HK-2 (cell line): ENCODE measurements at regions not wholly inside any gene's neighbourhood (a gene's known extent, or its start where the extent isn't known, plus 50 kb on each side); places are given as distances from the start of the nearest gene placed in this dataset.

Experiments
- DNase-seq: peaks from one replicate; pipeline ENCODE4 v3.0.0-alpha.2; 2018; ENCODE audit not compliant: unreplicated experiment

DNA sequence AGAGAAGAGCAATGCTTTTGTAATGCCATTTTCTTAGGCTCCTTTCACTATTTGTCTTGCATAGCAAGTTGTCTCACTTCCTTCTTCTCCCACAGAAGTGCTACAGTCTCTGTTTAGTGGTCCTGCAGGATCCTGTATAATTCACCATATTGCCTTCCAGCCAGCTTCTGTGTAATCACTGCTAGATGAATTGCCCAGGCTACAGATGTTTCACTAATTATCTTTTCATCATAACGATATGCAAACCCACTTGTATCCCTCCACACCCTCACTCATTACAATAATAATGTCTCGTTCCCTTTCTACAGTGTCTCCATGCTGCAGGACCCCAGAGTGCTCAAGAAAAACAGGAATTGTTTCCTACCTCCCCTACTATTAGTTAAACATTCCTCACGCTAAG, 402.9 kb downstream of the TBL1XR1 start:
- no peak for DNase-seq

DNA sequence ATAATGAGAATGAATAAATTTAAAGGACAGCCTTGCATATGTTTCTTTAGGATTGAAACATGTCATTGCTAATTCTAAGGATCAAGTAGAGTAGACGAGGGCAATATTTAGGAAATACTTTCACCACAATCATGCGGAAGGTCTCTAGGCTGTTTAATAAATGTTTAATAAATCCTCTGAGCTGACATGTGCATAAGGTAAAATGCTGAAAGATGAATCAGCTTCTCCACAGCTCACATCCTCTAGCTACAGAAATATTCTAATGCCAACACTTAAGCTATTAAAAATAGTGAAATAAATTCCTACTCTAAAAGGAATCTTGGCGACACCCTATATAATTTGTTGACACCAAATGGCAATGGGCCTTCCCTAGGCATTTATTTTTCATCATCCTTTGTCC, 407.3 kb downstream of the TBL1XR1 start:
- DNase-seq, result no peak

DNA sequence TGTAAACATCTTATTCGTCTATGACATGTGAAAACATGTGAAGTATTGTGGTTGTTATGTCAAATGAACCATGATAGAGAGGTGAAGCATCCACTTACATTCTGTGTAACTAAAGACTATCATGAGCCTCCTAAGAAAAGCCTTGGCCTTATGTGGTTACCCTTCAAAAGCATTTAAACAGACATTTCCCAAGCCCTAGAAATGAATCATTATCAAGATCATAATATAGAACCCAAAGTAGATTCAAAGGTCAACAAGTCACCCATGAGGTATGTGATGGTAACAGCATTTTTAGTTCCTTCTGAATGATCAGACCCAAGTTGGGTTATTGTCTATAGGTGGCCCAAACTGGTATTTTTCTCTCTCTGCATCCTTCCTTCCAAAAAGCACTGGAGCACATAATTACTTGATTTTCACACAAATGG, 408.0 kb downstream of the TBL1XR1 start:
- no peak for DNase-seq

DNA sequence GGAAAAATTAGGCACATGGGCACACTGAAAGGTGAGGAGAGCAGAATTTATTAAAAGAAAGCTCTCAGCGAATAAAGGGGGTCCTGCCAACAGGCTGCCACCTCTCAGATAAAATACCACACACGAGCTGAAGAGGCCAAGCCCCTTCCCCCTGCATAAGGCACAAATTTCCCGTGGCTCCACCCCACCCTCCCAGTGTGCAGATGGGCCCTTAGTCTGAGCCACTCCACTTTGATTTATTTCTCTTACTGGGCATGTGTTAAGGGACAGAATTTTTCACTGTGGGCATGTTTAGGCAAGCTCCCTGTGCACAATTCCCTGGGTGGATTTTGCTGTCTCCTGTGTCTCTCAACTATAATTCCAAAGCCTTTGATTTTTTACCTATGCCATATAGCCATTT, 409.8 kb downstream of the TBL1XR1 start:
- DNase-seq, result no peak

DNA sequence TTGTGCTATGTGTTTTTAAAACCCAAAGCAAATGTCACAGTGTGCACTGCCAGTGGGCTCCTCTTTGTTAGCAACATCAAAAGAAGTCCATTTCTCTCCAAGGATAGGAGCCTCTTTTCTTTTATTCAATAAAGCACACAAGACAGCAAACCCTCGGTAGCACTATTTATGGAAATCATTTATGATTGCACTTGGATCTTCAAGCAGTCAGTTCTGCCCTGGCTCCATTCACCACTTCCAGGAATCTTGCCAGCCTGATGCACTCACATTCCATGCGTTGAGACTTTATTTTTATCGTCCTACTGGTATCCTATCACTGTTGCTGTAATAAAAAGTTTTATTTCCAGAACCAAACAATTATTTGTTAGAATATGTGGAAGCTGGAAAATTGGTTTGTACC, 412.1 kb downstream of the TBL1XR1 start:
- no peak for DNase-seq

DNA sequence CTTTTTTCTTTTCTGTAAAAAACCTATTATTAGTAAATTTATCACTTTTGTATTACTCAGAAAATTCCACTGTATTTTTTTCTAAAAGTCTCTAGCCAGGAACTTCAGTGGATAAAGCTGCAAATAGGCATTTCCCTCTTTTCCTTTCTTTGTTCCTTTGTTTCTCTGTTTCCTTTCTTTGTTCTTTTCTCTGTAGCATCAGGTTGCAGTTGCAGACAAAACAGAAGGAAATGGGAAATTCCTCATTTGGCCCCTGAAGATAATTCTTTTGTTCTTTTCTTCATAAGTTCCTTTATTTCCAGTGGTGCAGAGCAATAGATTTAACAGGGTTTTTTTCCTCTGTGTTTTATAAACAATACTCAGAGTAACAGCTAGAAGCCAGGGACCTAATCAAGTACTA, 416.5 kb downstream of the TBL1XR1 start:
- DNase-seq, result no peak

DNA sequence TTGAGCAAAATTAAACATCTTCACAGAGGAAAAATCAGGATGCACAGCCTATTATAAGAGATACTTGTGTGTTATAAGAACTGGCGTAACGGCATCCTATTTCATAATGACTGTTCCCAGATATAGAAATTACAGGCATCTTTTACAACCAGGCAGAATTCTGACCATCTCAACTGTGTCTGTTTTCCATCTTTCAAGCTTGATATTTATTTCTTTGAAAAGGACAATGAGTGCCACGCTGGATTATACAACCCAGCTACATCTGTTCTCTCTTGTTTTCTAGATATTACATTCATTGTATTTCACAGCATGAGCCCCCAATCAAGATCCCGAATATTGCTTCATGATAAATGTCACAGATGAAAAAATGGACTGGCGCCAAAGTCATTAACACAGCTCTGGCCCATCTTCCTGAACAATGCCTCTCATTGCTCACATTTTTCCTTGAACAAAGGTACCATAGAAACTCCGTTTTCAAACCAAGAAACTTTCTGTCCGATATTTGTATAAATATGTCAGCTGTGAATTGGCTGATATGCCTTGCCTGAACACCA, 420.6 kb downstream of the TBL1XR1 start:
- no peak for DNase-seq

DNA sequence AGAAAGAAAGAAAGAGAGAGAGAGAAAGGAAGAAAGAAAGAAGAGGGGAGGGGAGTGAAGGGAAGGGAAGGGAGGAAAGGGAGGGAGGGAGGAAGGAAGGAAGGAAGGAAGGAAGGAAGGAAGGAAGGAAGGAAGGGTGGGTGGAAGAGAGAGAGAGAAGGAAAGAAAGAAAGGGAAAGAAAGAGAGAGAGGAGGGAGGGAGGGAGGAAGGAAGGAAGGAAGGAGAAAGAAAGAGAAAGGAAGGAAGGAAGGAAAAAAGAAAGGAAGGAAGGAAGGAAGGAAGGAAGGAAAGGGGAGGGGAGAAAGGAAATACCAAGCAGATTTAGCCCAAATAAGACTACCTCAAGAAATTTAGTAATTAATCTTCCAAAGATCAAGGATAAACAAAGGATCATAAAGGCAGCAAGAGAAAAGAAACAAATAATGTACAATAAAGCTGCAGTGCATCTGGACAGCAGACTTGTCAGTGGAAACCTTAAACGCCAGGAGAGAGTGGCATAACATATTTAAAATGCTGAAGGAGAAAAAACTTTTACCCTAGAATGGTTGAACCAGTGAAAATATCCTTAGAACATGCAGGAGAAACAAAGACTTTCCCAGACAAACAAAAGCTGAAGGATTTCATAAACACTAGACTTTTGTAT, 427.6 kb downstream of the TBL1XR1 start:
- DNase-seq, result no peak

DNA sequence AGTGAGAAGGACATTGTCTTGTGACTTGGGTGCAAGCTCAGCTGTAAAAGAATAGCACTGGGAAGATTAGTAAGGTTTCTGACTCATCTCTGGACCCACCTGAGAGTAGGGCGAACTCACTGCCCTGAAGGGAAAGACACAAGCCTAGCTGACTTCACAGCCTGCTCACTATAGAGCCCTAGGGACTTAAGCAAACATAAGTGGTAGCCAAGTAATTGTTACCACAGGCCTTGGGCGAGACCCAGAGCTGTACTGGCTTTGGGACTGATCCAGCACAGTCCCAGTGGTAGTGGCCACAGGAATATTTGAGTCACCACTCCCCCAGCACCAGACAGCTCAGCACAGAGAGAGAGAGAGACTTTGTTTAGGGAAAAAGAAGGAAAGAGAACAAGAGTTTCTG, 429.9 kb downstream of the TBL1XR1 start:
- peak; percentile 42 for DNase-seq

DNA sequence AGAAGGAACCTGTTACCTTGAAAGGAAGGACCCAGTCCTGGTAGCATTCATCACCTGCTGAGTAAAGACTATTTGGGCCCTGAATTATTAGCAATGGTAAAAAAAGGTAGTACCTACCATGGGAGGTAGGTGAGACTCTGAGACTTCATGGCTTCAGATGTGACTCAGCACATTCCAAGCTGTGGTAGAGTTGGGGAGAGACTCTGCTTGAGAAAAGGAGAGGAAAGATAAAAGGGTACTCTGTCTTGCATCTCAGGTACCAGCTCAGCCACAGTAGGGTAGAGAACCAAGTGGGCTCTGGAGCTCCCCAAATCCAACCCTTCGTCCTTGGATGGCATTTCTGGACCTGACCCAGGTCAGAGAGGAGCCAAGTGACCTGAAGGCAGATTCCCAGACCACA, 430.4 kb downstream of the TBL1XR1 start:
- DNase-seq, result no peak

DNA sequence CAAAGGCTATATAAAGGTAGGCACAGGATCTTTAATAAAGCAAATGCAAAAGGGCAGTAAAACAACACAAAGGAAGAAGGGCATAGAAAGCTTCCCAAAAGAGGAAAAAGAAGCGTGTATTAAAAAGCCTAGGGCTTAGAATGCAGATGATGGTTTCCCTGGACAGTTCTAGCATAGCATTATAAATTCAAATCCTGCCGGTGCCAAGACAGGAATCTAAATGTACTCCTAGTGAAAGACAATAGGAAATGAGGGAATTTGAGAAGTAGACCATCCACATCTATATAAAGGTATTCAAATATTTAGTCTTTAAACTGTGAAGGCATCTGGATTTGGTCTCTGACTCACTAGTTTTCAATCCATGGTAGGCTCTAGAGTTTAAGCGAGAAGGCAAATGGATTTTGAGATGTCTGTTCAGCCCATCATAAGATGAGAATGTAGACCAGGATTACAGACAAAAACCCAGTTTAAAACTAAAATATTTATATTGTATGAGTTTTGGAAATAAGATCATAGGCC, 431.8 kb downstream of the TBL1XR1 start:
- DNase-seq, result no peak

DNA sequence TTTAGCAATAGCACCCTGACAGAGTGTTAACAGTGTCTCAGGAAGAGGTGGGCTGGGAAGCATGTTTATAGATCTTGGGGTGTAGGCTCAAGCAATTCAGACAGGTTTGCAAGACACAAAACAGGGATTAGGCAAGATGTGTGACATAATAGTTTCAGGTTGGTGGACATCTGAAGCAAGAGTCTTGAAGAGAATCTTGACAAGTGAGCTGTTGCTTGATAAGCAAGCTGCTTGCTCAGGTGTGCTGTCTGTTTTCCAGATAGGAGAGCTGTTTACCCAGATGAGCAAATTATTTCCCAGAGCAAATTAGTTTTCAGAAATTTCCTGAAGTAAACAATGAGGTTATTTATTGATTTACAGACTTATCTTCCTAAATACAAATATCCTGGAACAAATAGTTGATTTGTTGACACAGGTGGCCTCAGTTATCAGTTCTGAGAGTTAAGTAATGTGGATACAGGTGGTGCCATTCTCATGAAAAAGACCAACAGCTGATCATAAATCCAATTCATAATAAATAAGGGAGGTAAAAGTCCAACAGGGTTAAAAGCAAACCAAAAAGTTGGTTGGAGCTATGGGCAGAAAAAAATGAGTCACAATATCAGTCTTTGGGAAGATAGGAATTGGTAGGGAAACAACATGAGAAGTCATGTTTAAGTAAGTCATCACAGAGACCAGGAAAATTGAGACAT, 437.3 kb downstream of the TBL1XR1 start:
- DNase-seq, result no peak

DNA sequence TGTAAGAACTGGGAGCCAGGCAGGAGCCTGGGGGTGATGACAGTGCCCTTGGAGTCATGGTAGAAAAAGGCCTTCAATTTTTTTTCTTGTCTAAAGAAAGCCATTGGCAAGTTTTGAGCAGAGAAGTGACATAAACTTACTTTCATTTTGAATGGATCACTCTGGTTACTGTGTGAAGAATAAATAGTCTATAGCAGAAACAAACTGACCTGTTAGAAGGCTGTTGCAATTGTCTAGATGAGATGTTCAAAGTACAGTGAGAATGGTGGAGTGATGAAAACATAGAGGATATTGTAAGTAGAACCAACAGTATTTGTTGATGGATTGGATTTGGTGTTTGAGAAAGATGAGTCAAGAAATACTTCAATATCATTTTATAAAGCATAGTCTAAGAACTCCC, 439.9 kb downstream of the TBL1XR1 start:
- DNase-seq, result no peak

DNA sequence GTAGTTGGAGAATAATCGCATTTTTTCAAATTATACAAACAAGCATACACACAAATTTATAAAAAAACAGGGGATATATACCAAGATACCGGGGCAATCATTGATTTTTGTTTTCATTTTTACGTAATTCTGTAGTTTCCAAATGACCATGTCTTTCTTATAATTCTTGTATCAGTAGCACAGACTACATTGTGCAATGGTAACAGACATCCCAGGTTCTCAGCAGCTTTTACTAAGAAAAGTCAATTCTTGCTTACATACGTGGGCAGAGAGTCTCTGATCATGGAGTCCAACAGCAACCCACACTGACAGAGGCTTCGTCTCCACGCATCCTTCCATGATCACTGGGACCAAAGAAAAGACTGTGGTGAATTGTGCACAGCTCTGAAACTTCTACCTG, 441.3 kb downstream of the TBL1XR1 start:
- DNase-seq, result no peak

DNA sequence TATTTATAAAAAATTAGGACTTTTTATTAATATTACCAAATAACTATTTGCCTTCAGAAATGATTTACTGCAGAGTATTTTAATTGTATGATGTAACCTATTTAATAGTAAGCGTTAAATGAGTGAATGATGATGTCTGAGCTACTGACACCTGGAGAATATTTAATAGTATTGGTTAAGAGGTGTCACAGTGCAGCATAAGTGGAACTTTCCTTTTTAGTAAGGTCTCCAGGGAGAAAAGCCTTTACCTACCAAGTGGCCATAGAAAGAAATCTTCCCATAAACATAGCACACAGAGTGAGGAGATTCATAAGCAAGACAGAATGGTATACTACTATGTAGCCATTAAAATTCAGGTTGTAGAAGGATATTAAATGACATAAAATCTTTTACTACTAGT, 441.7 kb downstream of the TBL1XR1 start:
- DNase-seq, result no peak

DNA sequence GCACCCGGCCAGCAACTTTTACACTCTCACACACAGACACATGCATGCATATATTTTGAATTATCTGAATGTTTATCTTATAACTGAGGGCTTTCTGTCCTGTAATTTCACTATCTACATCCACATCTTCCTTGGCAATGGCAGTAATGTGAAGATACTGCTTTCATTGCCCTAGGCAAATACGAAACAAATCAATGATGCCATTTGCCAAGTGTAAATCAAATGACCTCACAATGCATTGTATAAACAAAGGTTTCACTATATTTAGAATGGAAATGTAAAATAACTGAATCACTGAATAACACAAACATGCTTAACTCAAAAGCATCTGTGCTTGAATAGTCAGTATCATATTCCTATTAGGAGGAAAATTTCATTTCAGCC, 455.6 kb downstream of the TBL1XR1 start:
- DNase-seq, result no peak

DNA sequence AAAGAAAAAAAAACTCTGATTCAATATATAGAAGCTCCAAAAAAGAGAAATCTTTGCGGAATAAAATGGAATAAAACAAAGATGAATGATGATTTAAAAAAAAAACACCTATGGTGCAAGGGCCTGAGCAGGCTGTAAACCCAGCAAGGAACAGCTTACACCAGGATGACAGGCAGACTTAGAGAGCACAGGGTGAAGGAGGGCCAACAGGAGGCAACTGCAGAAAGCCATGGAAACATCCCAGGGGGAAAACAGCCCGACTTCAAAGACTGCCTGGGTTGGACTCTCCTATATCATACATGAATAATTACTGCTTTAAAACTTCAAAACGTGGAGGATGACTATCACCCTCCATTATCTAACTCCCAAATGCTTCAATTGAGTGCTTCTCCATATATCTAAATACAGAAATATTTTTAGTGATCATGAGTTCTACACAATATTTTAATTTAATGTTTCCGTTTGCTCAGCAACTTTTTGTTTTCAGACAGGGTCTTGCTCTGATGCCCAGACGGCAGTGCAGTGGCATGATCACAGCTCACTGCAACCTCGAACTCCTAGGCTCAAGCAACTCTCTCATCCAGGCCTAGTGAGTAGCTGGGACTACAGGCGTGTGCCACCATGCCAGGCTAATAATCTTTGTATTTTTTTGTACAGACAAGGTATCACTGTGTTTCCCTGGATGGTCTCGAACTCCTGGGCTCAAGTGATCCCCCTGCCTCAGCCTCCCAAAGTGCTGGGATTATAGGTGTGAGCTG, 456.2 kb downstream of the TBL1XR1 start:
- no peak for DNase-seq

DNA sequence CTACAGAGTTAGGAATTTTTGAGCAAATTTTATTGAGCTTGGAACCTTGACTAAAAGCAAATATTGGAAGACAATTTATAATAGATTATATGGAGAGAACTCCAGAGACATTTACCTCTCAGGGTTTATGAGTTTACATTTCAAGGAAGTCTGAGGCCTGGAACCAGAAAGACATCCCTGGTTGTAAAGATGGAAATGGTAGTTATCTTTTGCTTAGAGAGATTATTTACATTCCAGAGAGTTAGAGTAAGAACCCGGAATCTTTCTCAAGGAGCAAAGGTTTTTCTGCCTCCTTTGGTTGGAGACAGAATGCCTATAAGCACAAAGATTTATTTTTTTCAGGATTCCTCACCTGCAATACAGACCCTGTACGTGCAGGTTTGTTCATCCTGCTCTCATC, 458.1 kb downstream of the TBL1XR1 start:
- no peak for DNase-seq

DNA sequence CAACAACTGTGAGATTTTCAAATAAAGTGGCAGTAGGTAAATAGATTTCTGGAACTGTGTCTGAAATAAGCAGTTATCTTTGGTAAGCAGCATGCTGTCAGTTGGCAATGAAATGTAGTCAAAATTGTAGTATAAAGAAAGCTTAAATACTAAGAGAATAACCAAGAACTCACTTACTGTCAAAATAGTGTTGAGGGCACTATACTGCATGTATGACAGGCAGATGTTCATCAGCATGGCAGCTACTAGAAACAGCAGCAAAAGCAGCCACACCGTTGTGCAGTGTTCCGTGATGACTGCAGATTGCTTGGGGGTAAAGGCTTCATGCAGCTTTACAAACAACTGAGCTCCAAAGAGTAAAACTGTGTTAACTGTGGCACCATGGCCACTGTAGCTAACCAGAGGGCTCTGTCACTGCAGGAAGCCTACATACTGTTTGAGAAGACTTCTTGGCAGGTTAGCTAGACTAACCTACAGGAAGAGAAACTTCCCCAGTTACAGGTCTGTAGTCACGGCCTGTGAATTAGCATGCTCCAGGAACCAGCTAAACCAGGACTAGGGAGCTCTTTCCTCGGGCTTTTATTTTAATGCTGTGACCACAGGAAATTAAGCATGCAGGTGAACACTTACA, 459.7 kb downstream of the TBL1XR1 start:
- DNase-seq, result no peak

DNA sequence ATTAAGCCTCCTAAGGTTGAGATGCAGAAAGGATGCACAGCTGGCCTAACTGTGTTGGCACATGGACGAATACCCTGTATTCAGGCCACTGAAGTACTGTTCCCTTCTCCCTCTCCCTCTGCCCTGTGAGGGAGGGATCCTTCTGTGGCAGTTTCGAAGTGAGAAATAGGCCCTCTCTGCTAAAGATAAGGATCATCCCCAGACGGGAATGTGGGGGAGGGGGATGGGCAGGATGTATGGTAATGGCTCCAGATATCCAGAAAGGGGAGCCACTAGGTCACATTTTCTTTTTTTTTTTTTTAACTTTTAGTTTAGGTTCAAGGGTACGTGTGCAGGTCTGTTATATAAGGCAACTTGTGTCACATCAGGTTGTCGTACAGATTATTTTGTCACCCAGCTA, 463.1 kb downstream of the TBL1XR1 start:
- DNase-seq, result no peak

DNA sequence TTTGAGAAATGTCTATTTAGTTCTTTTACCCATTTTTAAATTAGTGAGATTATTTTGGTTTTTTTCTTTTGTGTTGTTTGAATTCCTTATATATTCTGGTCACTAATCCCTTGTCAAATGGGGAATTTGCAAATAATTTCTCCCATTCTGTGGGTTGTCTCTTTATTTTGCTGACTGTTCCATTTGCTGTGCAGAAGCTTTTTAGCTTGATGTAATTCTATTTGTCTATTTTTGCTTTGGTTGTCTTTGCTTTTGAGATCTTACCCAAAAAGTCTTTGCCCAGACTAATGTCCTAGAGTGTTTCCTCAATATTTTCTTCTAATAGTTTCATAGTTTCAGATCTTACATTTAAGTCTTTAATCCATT, 472.9 kb downstream of the TBL1XR1 start:
- DNase-seq, result no peak

DNA sequence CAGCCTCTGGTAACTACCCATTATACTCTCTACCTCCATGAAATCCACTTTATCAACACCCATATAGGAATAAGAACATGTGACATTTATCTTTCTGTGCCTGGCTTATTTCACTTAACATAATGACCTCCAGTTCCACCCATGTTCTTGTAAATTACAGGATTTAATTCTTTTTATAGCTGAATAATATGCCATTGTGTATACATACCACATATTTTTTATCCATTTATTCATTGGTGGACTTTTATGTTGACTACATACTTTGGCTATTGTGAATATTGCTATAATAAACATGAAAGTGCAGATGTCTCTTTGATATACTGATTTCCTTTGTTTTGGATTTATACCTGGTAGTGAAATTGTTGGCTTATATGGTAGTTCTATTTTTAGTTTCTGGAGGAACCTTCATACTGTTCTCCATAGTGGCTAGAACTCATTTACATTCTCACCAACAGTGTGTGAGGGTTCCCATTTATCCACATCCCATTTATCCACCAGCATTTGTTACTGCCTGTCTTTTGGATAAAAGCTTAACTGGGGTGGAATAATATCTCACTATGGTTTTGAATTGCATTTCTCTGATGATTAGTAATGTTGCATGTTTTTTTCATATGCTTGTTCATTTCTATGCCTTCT, 473.4 kb downstream of the TBL1XR1 start:
- no peak for DNase-seq
